ENCODE measurements at regions not wholly inside any gene's neighbourhood (a gene's known extent, or its start where the extent isn't known, plus 50 kb on each side); places are given as distances from the start of the nearest gene placed in this dataset.

- H3K4me1 Mint-ChIP-seq = no peaks in the 10 kb centered on the region
- no peak for ATAC-seq (replicated peaks)
- H3K27ac Mint-ChIP-seq = no peak overlapping the region
- no peak overlapping the region for H3K4me3 Mint-ChIP-seq
- no peaks in the 10 kb centered on the region for H3K36me3 Mint-ChIP-seq (ENCODE audit: low read depth)
- peaks cover 22% of the 10 kb centered on the region for H3K9me3 Mint-ChIP-seq
- H3K27me3 Mint-ChIP-seq = no peaks in the 10 kb centered on the region
Measured at GRCh38 chr11:37391615-37392014, 793.6 kb upstream of the RAG2 start.

- H3K4me3 Mint-ChIP-seq = no peak overlapping the region
- H3K9me3 Mint-ChIP-seq = peaks cover 15% of the 10 kb centered on the region
- H3K27me3 Mint-ChIP-seq = no peaks in the 10 kb centered on the region
- ATAC-seq (replicated peaks) = no peak
- H3K27ac Mint-ChIP-seq = no peak overlapping the region
- H3K4me1 Mint-ChIP-seq = no peaks in the 10 kb centered on the region
- H3K36me3 Mint-ChIP-seq (ENCODE audit: low read depth) = no peaks in the 10 kb centered on the region
Measured at GRCh38 chr11:37390576-37391083, 792.6 kb upstream of the RAG2 start.

- Mint-ChIP-seq H3K27ac (no peak overlapping the region), H3K36me3 (ENCODE audit: low read depth) (no peaks in the 10 kb centered on the region), H3K27me3 (no peaks in the 10 kb centered on the region), H3K4me1 (no peaks in the 10 kb centered on the region), H3K4me3 (no peak overlapping the region), H3K9me3 (peaks cover 28% of the 10 kb centered on the region)
- no peak for ATAC-seq (replicated peaks)
Measured at GRCh38 chr11:37378958-37379357, 780.9 kb upstream of the RAG2 start.

GRCh38 chr11:37372667-37373066 lies 774.6 kb upstream of the RAG2 start:
- no peak for ATAC-seq (replicated peaks)
- Mint-ChIP-seq H3K4me1 (no peaks in the 10 kb centered on the region), H3K9me3 (peaks cover 18% of the 10 kb centered on the region), H3K27ac (no peak overlapping the region), H3K4me3 (no peak overlapping the region), H3K27me3 (no peaks in the 10 kb centered on the region), H3K36me3 (ENCODE audit: low read depth) (no peaks in the 10 kb centered on the region)

GRCh38 chr11:37371346-37371970 lies 773.4 kb upstream of the RAG2 start:
- no peak overlapping the region for H3K27ac Mint-ChIP-seq
- H3K4me1 Mint-ChIP-seq = no peaks in the 10 kb centered on the region
- H3K4me3 Mint-ChIP-seq = no peak overlapping the region
- ATAC-seq (replicated peaks) = no peak
- H3K27me3 Mint-ChIP-seq = no peaks in the 10 kb centered on the region
- peaks cover 18% of the 10 kb centered on the region for H3K9me3 Mint-ChIP-seq
- H3K36me3 Mint-ChIP-seq (ENCODE audit: low read depth) = no peaks in the 10 kb centered on the region

- no peaks in the 10 kb centered on the region for H3K4me1 Mint-ChIP-seq
- no peak overlapping the region for H3K27ac Mint-ChIP-seq
- H3K9me3 Mint-ChIP-seq = peaks cover 19% of the 10 kb centered on the region
- H3K4me3 Mint-ChIP-seq = no peak overlapping the region
- no peaks in the 10 kb centered on the region for H3K36me3 Mint-ChIP-seq (ENCODE audit: low read depth)
- H3K27me3 Mint-ChIP-seq = no peaks in the 10 kb centered on the region
- ATAC-seq (replicated peaks) = no peak
Measured at GRCh38 chr11:37370817-37371216, 772.8 kb upstream of the RAG2 start.

- Mint-ChIP-seq H3K27me3 (no peaks in the 10 kb centered on the region), H3K36me3 (ENCODE audit: low read depth) (no peaks in the 10 kb centered on the region), H3K4me1 (no peaks in the 10 kb centered on the region), H3K9me3 (peaks cover 10% of the 10 kb centered on the region), H3K27ac (no peak overlapping the region), H3K4me3 (no peak overlapping the region)
- no peak for ATAC-seq (replicated peaks)
Measured at GRCh38 chr11:37364246-37364839, 766.3 kb upstream of the RAG2 start.

- ATAC-seq (replicated peaks) = no peak
- Mint-ChIP-seq H3K36me3 (ENCODE audit: low read depth) (no peaks in the 10 kb centered on the region), H3K4me3 (no peak overlapping the region), H3K9me3 (peaks cover 13% of the 10 kb centered on the region), H3K27me3 (no peaks in the 10 kb centered on the region), H3K27ac (no peak overlapping the region), H3K4me1 (no peaks in the 10 kb centered on the region)
Measured at GRCh38 chr11:37353192-37353591, 755.2 kb upstream of the RAG2 start.

- Mint-ChIP-seq H3K27me3 (no peaks in the 10 kb centered on the region), H3K36me3 (ENCODE audit: low read depth) (no peaks in the 10 kb centered on the region), H3K9me3 (peaks cover 11% of the 10 kb centered on the region), H3K27ac (no peak overlapping the region), H3K4me1 (no peaks in the 10 kb centered on the region), H3K4me3 (no peak overlapping the region)
- ATAC-seq (replicated peaks) = no peak
Measured at GRCh38 chr11:37352485-37352884, 754.4 kb upstream of the RAG2 start.

GRCh38 chr11:37343290-37343689 lies 745.3 kb upstream of the RAG2 start:
- H3K27ac Mint-ChIP-seq = no peak overlapping the region
- H3K9me3 Mint-ChIP-seq = peaks cover 8% of the 10 kb centered on the region
- no peaks in the 10 kb centered on the region for H3K4me1 Mint-ChIP-seq
- no peaks in the 10 kb centered on the region for H3K36me3 Mint-ChIP-seq (ENCODE audit: low read depth)
- no peak overlapping the region for H3K4me3 Mint-ChIP-seq
- ATAC-seq (replicated peaks) = no peak
- H3K27me3 Mint-ChIP-seq = no peaks in the 10 kb centered on the region

- ATAC-seq (replicated peaks) = no peak
- no peaks in the 10 kb centered on the region for H3K4me1 Mint-ChIP-seq
- H3K27me3 Mint-ChIP-seq = no peaks in the 10 kb centered on the region
- peaks cover 9% of the 10 kb centered on the region for H3K9me3 Mint-ChIP-seq
- H3K36me3 Mint-ChIP-seq (ENCODE audit: low read depth) = no peaks in the 10 kb centered on the region
- no peak overlapping the region for H3K27ac Mint-ChIP-seq
- no peak overlapping the region for H3K4me3 Mint-ChIP-seq
Measured at GRCh38 chr11:37336401-37336800, 738.4 kb upstream of the RAG2 start.

GRCh38 chr11:37333345-37333744 lies 735.3 kb upstream of the RAG2 start:
- Mint-ChIP-seq H3K4me1 (no peaks in the 10 kb centered on the region), H3K36me3 (ENCODE audit: low read depth) (no peaks in the 10 kb centered on the region), H3K9me3 (peaks cover 22% of the 10 kb centered on the region), H3K4me3 (no peak overlapping the region), H3K27ac (no peak overlapping the region), H3K27me3 (no peaks in the 10 kb centered on the region)
- ATAC-seq (replicated peaks) = no peak

GRCh38 chr11:37323843-37324242 lies 725.8 kb upstream of the RAG2 start:
- ATAC-seq (replicated peaks) = no peak
- no peak overlapping the region for H3K4me3 Mint-ChIP-seq
- H3K36me3 Mint-ChIP-seq (ENCODE audit: low read depth) = no peaks in the 10 kb centered on the region
- no peaks in the 10 kb centered on the region for H3K27me3 Mint-ChIP-seq
- H3K27ac Mint-ChIP-seq = no peak overlapping the region
- no peaks in the 10 kb centered on the region for H3K4me1 Mint-ChIP-seq
- H3K9me3 Mint-ChIP-seq = peaks cover 14% of the 10 kb centered on the region

GRCh38 chr11:37322333-37323194 lies 724.5 kb upstream of the RAG2 start:
- H3K9me3 Mint-ChIP-seq = peaks cover 11% of the 10 kb centered on the region
- H3K27ac Mint-ChIP-seq = no peak overlapping the region
- H3K27me3 Mint-ChIP-seq = no peaks in the 10 kb centered on the region
- no peaks in the 10 kb centered on the region for H3K4me1 Mint-ChIP-seq
- no peaks in the 10 kb centered on the region for H3K36me3 Mint-ChIP-seq (ENCODE audit: low read depth)
- no peak overlapping the region for H3K4me3 Mint-ChIP-seq
- no peak for ATAC-seq (replicated peaks)

GRCh38 chr11:37320921-37321320 lies 722.9 kb upstream of the RAG2 start:
- H3K36me3 Mint-ChIP-seq (ENCODE audit: low read depth) = no peaks in the 10 kb centered on the region
- H3K27ac Mint-ChIP-seq = no peak overlapping the region
- no peaks in the 10 kb centered on the region for H3K4me1 Mint-ChIP-seq
- H3K27me3 Mint-ChIP-seq = no peaks in the 10 kb centered on the region
- peaks cover 11% of the 10 kb centered on the region for H3K9me3 Mint-ChIP-seq
- no peak overlapping the region for H3K4me3 Mint-ChIP-seq
- no peak for ATAC-seq (replicated peaks)

All from activated T-helper 17 cell treated with anti-CD3 and anti-CD28 coated beads, Interleukin-2, amount 50 U/mL, for 72 hours (primary cell).